ENCODE measurements at regions not wholly inside any gene's neighbourhood (a gene's known extent, or its start where the extent isn't known, plus 50 kb on each side); places are given as distances from the start of the nearest gene placed in this dataset.

DNA sequence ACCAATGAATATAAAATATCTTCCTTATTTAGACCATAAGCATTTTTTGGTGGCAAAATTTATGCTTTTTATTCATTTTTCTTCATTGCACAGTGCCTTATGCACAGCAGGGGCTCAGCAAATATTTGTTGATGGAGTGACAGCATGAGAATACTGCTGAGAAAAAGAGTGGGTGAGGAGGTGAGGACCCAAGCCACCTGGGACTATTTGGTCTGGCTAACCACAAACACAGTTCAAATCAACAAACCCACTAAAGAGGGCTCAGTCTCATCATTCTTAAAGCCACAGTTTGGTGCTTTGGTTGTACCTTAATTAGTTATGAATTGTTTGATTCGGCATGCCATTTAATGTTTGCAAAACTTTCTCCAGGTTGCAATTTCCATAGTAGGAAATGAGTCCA lies 183.5 kb upstream of the ZNF521 start:
- Histone ChIP-seq H3K9me2 (replicated peaks; ENCODE audit: low read length) (no peaks in the 10 kb centered on the region), H3K27me3 (ENCODE audit: low read length) (no peaks in the 10 kb centered on the region; the same call in 1 of the 2 replicates), H3K36me3 (ENCODE audit: low read depth, low read length) (no peaks in the 10 kb centered on the region), H3K4me3 (ENCODE audit: low read length) (no peak overlapping the region), H3K4me1 (ENCODE audit: insufficient read depth, low read length) (no peaks in the 10 kb centered on the region), H3K79me2 (ENCODE audit: low read length) (no peaks in the 10 kb centered on the region), H3K9ac (ENCODE audit: low read length) (no peak overlapping the region), H2AFZ (ENCODE audit: low read length) (no peak overlapping the region), H3F3A (ENCODE audit: low read length, unreplicated experiment) (no peaks in the 10 kb centered on the region), H3K9me3 (ENCODE audit: low read length) (no peaks in the 10 kb centered on the region), H4K20me1 (ENCODE audit: low read length) (no peaks in the 10 kb centered on the region), H3K4me2 (ENCODE audit: low read length) (no peak overlapping the region), H3K27ac (ENCODE audit: low read length) (no peak overlapping the region)
- ChIA-PET CTCF (no interaction called here), POLR2A (ENCODE audit: unreplicated experiment) (no interaction called here)
- BruUV-seq (replicated peaks), result no TSS peak
- no peak for ATAC-seq
- TF ChIP-seq EZH2phosphoT487 (IDR thresholded peaks at IDR 0.05; ENCODE audit: borderline replicate concordance, low read length), result no peak
- TF ChIP-seq, protein P1, sequence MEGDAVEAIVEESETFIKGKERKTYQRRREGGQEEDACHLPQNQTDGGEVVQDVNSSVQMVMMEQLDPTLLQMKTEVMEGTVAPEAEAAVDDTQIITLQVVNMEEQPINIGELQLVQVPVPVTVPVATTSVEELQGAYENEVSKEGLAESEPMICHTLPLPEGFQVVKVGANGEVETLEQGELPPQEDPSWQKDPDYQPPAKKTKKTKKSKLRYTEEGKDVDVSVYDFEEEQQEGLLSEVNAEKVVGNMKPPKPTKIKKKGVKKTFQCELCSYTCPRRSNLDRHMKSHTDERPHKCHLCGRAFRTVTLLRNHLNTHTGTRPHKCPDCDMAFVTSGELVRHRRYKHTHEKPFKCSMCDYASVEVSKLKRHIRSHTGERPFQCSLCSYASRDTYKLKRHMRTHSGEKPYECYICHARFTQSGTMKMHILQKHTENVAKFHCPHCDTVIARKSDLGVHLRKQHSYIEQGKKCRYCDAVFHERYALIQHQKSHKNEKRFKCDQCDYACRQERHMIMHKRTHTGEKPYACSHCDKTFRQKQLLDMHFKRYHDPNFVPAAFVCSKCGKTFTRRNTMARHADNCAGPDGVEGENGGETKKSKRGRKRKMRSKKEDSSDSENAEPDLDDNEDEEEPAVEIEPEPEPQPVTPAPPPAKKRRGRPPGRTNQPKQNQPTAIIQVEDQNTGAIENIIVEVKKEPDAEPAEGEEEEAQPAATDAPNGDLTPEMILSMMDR (conservative IDR thresholded peaks at IDR 0.05; ENCODE audit: low read depth, low read length), result no peak
- TF ChIP-seq EZH2 (IDR thresholded peaks at IDR 0.05; ENCODE audit: low read length, unreplicated experiment), result no peak
- DNase-seq, result no peak
- intact Hi-C loops (cut with micrococcal nuclease), result no loop called here

DNA sequence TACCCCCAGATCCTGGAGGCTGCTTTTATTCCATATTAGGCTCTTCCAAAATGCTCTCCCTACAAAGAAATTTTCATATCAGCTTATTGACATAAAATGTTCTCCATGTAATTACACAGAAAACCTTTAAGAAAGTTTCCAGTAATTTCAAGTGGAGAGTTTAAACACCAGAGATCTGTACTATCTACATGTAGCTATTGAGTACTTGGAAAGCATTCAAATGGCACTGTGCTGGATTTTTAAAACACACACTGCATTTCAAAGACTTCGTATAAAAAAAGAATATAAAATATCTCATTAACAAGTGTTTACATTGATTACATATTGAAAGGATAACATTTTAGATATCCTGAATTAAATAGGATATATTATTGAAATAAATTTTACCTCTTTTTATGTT lies 182.4 kb upstream of the ZNF521 start:
- H2AFZ ChIP-seq (ENCODE audit: low read length), result no peak overlapping the region
- ChIA-PET POLR2A (ENCODE audit: unreplicated experiment) (no interaction called here), CTCF (no interaction called here)
- no peak for ATAC-seq
- no peaks in the 10 kb centered on the region for H3K9me2 ChIP-seq (replicated peaks; ENCODE audit: low read length)
- no peak overlapping the region for H3K4me3 ChIP-seq (ENCODE audit: low read length)
- TF ChIP-seq, protein P1 (conservative IDR thresholded peaks at IDR 0.05; ENCODE audit: low read depth, low read length), result no peak
- no peak for TF ChIP-seq EZH2 (IDR thresholded peaks at IDR 0.05; ENCODE audit: low read length, unreplicated experiment)
- TF ChIP-seq EZH2phosphoT487 (IDR thresholded peaks at IDR 0.05; ENCODE audit: borderline replicate concordance, low read length), result no peak
- H3K36me3 ChIP-seq (ENCODE audit: low read depth, low read length), result no peaks in the 10 kb centered on the region
- no peak for DNase-seq
- H3K9me3 ChIP-seq (ENCODE audit: low read length), result no peaks in the 10 kb centered on the region
- no peaks in the 10 kb centered on the region for H3K4me1 ChIP-seq (ENCODE audit: insufficient read depth, low read length)
- H3K79me2 ChIP-seq (ENCODE audit: low read length), result no peaks in the 10 kb centered on the region
- no peak overlapping the region for H3K27ac ChIP-seq (ENCODE audit: low read length)
- H3K4me2 ChIP-seq (ENCODE audit: low read length), result no peak overlapping the region
- BruUV-seq (replicated peaks), result no TSS peak
- no peaks in the 10 kb centered on the region for H4K20me1 ChIP-seq (ENCODE audit: low read length)
- no peak overlapping the region for H3K9ac ChIP-seq (ENCODE audit: low read length)
- intact Hi-C loops (cut with micrococcal nuclease), result no loop called here
- H3F3A ChIP-seq (ENCODE audit: low read length, unreplicated experiment), result no peaks in the 10 kb centered on the region
- no peaks in the 10 kb centered on the region; the same call in 1 of the 2 replicates for H3K27me3 ChIP-seq (ENCODE audit: low read length)

- ChIA-PET CTCF (no interaction called here), POLR2A (ENCODE audit: unreplicated experiment) (no interaction called here)
- Histone ChIP-seq H4K20me1 (ENCODE audit: low read length) (no peaks in the 10 kb centered on the region), H3K79me2 (ENCODE audit: low read length) (no peaks in the 10 kb centered on the region), H3K4me2 (ENCODE audit: low read length) (no peak overlapping the region), H3K27me3 (ENCODE audit: low read length) (no peaks in the 10 kb centered on the region; the same call in 1 of the 2 replicates), H3K9me3 (ENCODE audit: low read length) (no peaks in the 10 kb centered on the region), H3F3A (ENCODE audit: low read length, unreplicated experiment) (no peaks in the 10 kb centered on the region), H3K9ac (ENCODE audit: low read length) (no peak overlapping the region), H3K36me3 (ENCODE audit: low read depth, low read length) (no peaks in the 10 kb centered on the region), H3K4me1 (ENCODE audit: insufficient read depth, low read length) (no peaks in the 10 kb centered on the region), H2AFZ (ENCODE audit: low read length) (no peak overlapping the region), H3K27ac (ENCODE audit: low read length) (no peak overlapping the region), H3K4me3 (ENCODE audit: low read length) (no peak overlapping the region), H3K9me2 (replicated peaks; ENCODE audit: low read length) (no peaks in the 10 kb centered on the region)
- ATAC-seq (no peak), DNase-seq (no peak)
- no TSS peak for BruUV-seq (replicated peaks)
- no peak for TF ChIP-seq EZH2phosphoT487 (IDR thresholded peaks at IDR 0.05; ENCODE audit: borderline replicate concordance, low read length)
- TF ChIP-seq EZH2 (IDR thresholded peaks at IDR 0.05; ENCODE audit: low read length, unreplicated experiment), result no peak
- TF ChIP-seq, protein P1 (conservative IDR thresholded peaks at IDR 0.05; ENCODE audit: low read depth, low read length), result no peak
- intact Hi-C loops (cut with micrococcal nuclease), result no loop called here
These were observed 181.3 kb upstream of the ZNF521 start for GRCh38 chr18:25533218-25533617.
